Vagina (tissue), 2 donors: ENCODE measurements at regions not wholly inside any gene's neighbourhood (a gene's known extent, or its start where the extent isn't known, plus 50 kb on each side); places are given as distances from the start of the nearest gene placed in this dataset.

ENCODE experiments used
- CTCF ChIP-seq, 3 experiments: fragments of 450-650 bp in 2 of 3; fragments of 200-600 bp in 1 of 3; sonication (generic) in 1 of 3; IDR thresholded peaks; one replicate each; pipeline ENCODE4 v1.5.1; 2017 to 2019; ENCODE audit warnings: antibody characterized with exemption in 3 of 3, mild to moderate bottlenecking in 2 of 3, moderate library complexity in 2 of 3
- POLR2AphosphoS5 ChIP-seq, 2 donors: sonication (generic); formaldehyde crosslinking; IDR thresholded peaks; one replicate each; pipeline ENCODE4 v1.9.0; 2017; ENCODE audit warnings: antibody characterized with exemption in 2 of 2, mild to moderate bottlenecking in 2 of 2, low read depth in 1 of 2; ENCODE audit not compliant: insufficient read depth in 1 of 2

- no peak for TF ChIP-seq CTCF (IDR thresholded peaks at IDR 0.05)
- TF ChIP-seq POLR2AphosphoS5 (IDR thresholded peaks at IDR 0.05; ENCODE audit: insufficient read depth in 1 of 2, low read depth in 1 of 2), result no peak
Observed at GRCh38 chr9:79334001-79334400, 237.8 kb upstream of the TLE4 start.
